Erythroblast (primary cell): ENCODE measurements at regions not wholly inside any gene's neighbourhood (a gene's known extent, or its start where the extent isn't known, plus 50 kb on each side); places are given as distances from the start of the nearest gene placed in this dataset.

Experiments
- GATA1 ChIP-seq: IDR thresholded peaks from 2 replicates; pipeline ENCODE4 v1.6.1; 2011; ENCODE audit warnings: low read depth, mild to moderate bottlenecking, control low read depth, low read length, moderate library complexity
- POLR2A ChIP-seq: IDR thresholded peaks from 2 replicates; pipeline ENCODE4 v1.6.1; 2011; ENCODE audit warnings: mild to moderate bottlenecking, low read length

- TF ChIP-seq POLR2A = no peak
- TF ChIP-seq GATA1 = no peak
Measured at GRCh38 chr4:128452415-128452814, 164.8 kb upstream of the PGRMC2 start.
